H1 (cell line): ENCODE measurements at regions not wholly inside any gene's neighbourhood (a gene's known extent, or its start where the extent isn't known, plus 50 kb on each side); places are given as distances from the start of the nearest gene placed in this dataset.

Experiments
- CTCF ChIA-PET: fragments of 300-600 bp; sonication (Branson Sonifier 250); formaldehyde crosslinking; loops from one replicate; lab custom pipeline; 2021; ENCODE audit not compliant: partially characterized antibody; lab: Charles Lee
- POLR2A ChIA-PET: fragments of 300-600 bp; sonication (Branson Sonifier 250); formaldehyde crosslinking; loops from one replicate; lab custom pipeline; 2021; ENCODE audit warnings: inconsistent platforms; ENCODE audit not compliant: partially characterized antibody; lab: Charles Lee
- DNase-seq, 2 experiments: peaks; one replicate each; pipeline versions ENCODE4 v3.0.0 to v3.0.0-alpha.2; 2010 to 2022; ENCODE audit warnings: low spot score in 2 of 2, low read depth in 1 of 2, mixed read lengths in 1 of 2
- FAIRE-seq: peaks from 2 replicates; lab custom pipeline; 2011; peaks lifted over from hg19 to GRCh38; lab: Jason Lieb, UNC
- H2AFZ ChIP-seq: 2 replicates; pipeline ENCODE4 v1.8.1; 2012; ENCODE audit warnings: low read length, inconsistent platforms
- H2AK5ac ChIP-seq: 2 replicates; pipeline ENCODE4 v1.6.1; 2013; ENCODE audit warnings: low read depth, low read length
- H2BK120ac ChIP-seq: replicated peaks from 2 replicates; pipeline ENCODE3; 2013; ENCODE audit warnings: low read depth, low read length, inconsistent platforms
- H2BK12ac ChIP-seq: 2 replicates; pipeline ENCODE4 v1.6.1; 2013; ENCODE audit warnings: low read depth, low read length
- H2BK15ac ChIP-seq: 2 replicates; pipeline ENCODE4 v1.6.1; 2013; ENCODE audit warnings: low read length
- H2BK20ac ChIP-seq: 2 replicates; pipeline ENCODE4 v1.6.1; 2013; ENCODE audit warnings: low read length
- H2BK5ac ChIP-seq: 2 replicates; pipeline ENCODE4 v1.6.1; 2013; ENCODE audit warnings: low read depth, low read length
- H3K14ac ChIP-seq: 2 replicates; pipeline ENCODE4 v1.6.1; 2013; ENCODE audit warnings: inconsistent platforms; ENCODE audit not compliant: insufficient read length
- H3K18ac ChIP-seq: 2 replicates; pipeline ENCODE4 v1.6.1; 2013; ENCODE audit warnings: low read length; ENCODE audit errors: extremely low read depth
- H3K23ac ChIP-seq: 2 replicates; pipeline ENCODE4 v1.6.1; 2013; ENCODE audit warnings: inconsistent platforms; ENCODE audit not compliant: insufficient read length
- H3K23me2 ChIP-seq: 2 replicates; pipeline ENCODE4 v1.6.1; 2013; ENCODE audit warnings: low read depth, low read length
- H3K27ac ChIP-seq: 2 replicates; pipeline ENCODE4 v1.6.1; 2011; ENCODE audit warnings: low read depth, low read length, inconsistent platforms
- H3K27me3 ChIP-seq, 4 experiments: replicated peaks in 1 of 4; 1 replicate in 1 of 4; 2 replicates in 3 of 4; pipeline versions ENCODE4 v1.6.1 to v1.8.1; 2011 to 2013; ENCODE audit warnings: low read length in 3 of 4, mild to moderate bottlenecking in 3 of 4, inconsistent platforms in 2 of 4, mixed read lengths in 2 of 4, moderate library complexity in 1 of 4; ENCODE audit not compliant: control insufficient read depth in 3 of 4, insufficient read depth in 3 of 4; ENCODE audit errors: extremely low read depth in 1 of 4
- H3K36me3 ChIP-seq, 4 experiments: 2 replicates each; pipeline versions ENCODE4 v1.6.1 to v1.8.1; 2011 to 2013; ENCODE audit warnings: mild to moderate bottlenecking in 4 of 4, low read length in 3 of 4, moderate library complexity in 2 of 4, control low read depth in 1 of 4, inconsistent platforms in 1 of 4; ENCODE audit not compliant: insufficient read depth in 4 of 4, control insufficient read depth in 2 of 4
- H3K4ac ChIP-seq: replicated peaks from 2 replicates; pipeline ENCODE3; 2013; ENCODE audit warnings: low read length, low read depth, mixed read lengths, inconsistent platforms; ENCODE audit not compliant: insufficient read length
- H3K4me1 ChIP-seq, 4 experiments: replicated peaks in 1 of 4; 1 replicate in 1 of 4; 2 replicates in 3 of 4; pipeline versions ENCODE4 v1.6.1 to v1.8.1; 2011 to 2013; ENCODE audit warnings: low read length in 3 of 4, inconsistent platforms in 2 of 4, mixed read lengths in 1 of 4; ENCODE audit not compliant: insufficient read depth in 4 of 4, control insufficient read depth in 3 of 4
- H3K4me2 ChIP-seq, 2 experiments: 2 replicates each; pipeline versions ENCODE4 v1.6.1 to v1.8.1; 2011 to 2013; ENCODE audit warnings: low read depth in 2 of 2, low read length in 2 of 2, control low read depth in 1 of 2, inconsistent platforms in 1 of 2, mild to moderate bottlenecking in 1 of 2; ENCODE audit not compliant: insufficient read depth in 1 of 2
- H3K4me3 ChIP-seq, 4 experiments: fragments of 200-600, 300-600 bp in 1 of 4; sonication (generic), shearing (Covaris generic), sonication (Bioruptor Twin) in 1 of 4; 2 replicates each; pipeline versions ENCODE4 v1.5.1 to v1.8.1; 2011 to 2016; ENCODE audit warnings: low read length in 4 of 4, low read depth in 3 of 4, control low read depth in 2 of 4, inconsistent platforms in 2 of 4, mild to moderate bottlenecking in 2 of 4, mixed read lengths in 1 of 4, moderate library complexity in 1 of 4; ENCODE audit not compliant: insufficient read depth in 2 of 4; ENCODE audit errors: extremely low read depth in 1 of 4
- H3K56ac ChIP-seq: replicated peaks from 2 replicates; pipeline ENCODE3; 2013; ENCODE audit warnings: low read depth, mild to moderate bottlenecking, mixed read lengths, low read length, inconsistent platforms; ENCODE audit not compliant: insufficient read length
- H3K79me1 ChIP-seq: 2 replicates; pipeline ENCODE4 v1.6.1; 2013; ENCODE audit warnings: low read depth, low read length, control low read depth
- H3K79me2 ChIP-seq, 2 experiments: 2 replicates each; pipeline versions ENCODE4 v1.6.1 to v1.8.1; 2012 to 2013; ENCODE audit warnings: low read length in 2 of 2, mild to moderate bottlenecking in 2 of 2, inconsistent platforms in 1 of 2; ENCODE audit not compliant: insufficient read depth in 2 of 2, control insufficient read depth in 1 of 2
- H3K9ac ChIP-seq, 4 experiments: replicated peaks in 1 of 4; 1 replicate in 1 of 4; 2 replicates in 3 of 4; pipeline versions ENCODE4 v1.6.1 to v1.8.1; 2011 to 2013; ENCODE audit warnings: low read depth in 3 of 4, low read length in 3 of 4, control low read depth in 2 of 4, mild to moderate bottlenecking in 2 of 4, moderate library complexity in 2 of 4, inconsistent platforms in 1 of 4; ENCODE audit errors: extremely low read depth in 1 of 4
- H3K9me3 ChIP-seq, 2 experiments: 2 replicates each; pipeline versions ENCODE4 v1.6.1 to v1.8.1; 2012 to 2013; ENCODE audit warnings: mild to moderate bottlenecking in 2 of 2, moderate library complexity in 2 of 2, control low read depth in 1 of 2, inconsistent platforms in 1 of 2, low read depth in 1 of 2, low read length in 1 of 2, mixed read lengths in 1 of 2; ENCODE audit not compliant: insufficient read depth in 2 of 2
- H4K20me1 ChIP-seq, 2 experiments: replicated peaks in 1 of 2; 2 replicates each; pipeline versions ENCODE3 to v1.8.1; 2011 to 2013; ENCODE audit warnings: inconsistent platforms in 2 of 2, low read length in 2 of 2, mild to moderate bottlenecking in 1 of 2; ENCODE audit not compliant: insufficient read depth in 2 of 2, control insufficient read depth in 1 of 2
- H4K5ac ChIP-seq: 2 replicates; pipeline ENCODE4 v1.6.1; 2013; ENCODE audit warnings: low read length, low read depth, mixed read lengths, inconsistent platforms; ENCODE audit not compliant: insufficient read length
- H4K8ac ChIP-seq: 2 replicates; pipeline ENCODE4 v1.8.0; 2013; ENCODE audit warnings: mild to moderate bottlenecking, moderate library complexity, low read length, inconsistent platforms; ENCODE audit not compliant: insufficient read depth; ENCODE audit errors: extremely low read depth
- H4K91ac ChIP-seq: replicated peaks from 2 replicates; pipeline ENCODE3; 2013; ENCODE audit warnings: low read length, mixed read lengths, inconsistent platforms; ENCODE audit not compliant: insufficient read length
- ATF2 ChIP-seq: IDR thresholded peaks from 2 replicates; pipeline ENCODE4 v1.6.1; 2012; ENCODE audit warnings: low read length, inconsistent platforms
- BACH1 ChIP-seq: IDR thresholded peaks from 2 replicates; pipeline ENCODE4 v1.6.1; 2012; ENCODE audit warnings: low read length, improper control_type of control experiment
- CHD2 ChIP-seq: IDR thresholded peaks from 2 replicates; pipeline ENCODE4 v1.6.1; 2012; ENCODE audit warnings: low read length, improper control_type of control experiment
- EP300 ChIP-seq, 2 experiments: IDR thresholded peaks; 1 replicate in 1 of 2; 2 replicates in 1 of 2; pipeline ENCODE4 v1.6.1; 2011 to 2012; ENCODE audit warnings: low read depth in 2 of 2, low read length in 2 of 2, mild to moderate bottlenecking in 2 of 2, borderline replicate concordance in 1 of 2, inconsistent platforms in 1 of 2, moderate library complexity in 1 of 2
- GABPA ChIP-seq: IDR thresholded peaks from 2 replicates; pipeline ENCODE4 v1.6.1; 2011; ENCODE audit warnings: mild to moderate bottlenecking, low read length, moderate library complexity, borderline replicate concordance; ENCODE audit not compliant: insufficient read depth
- HDAC6 ChIP-seq: IDR thresholded peaks from one replicate; pipeline ENCODE4 v1.7.1; 2012; ENCODE audit warnings: low read depth, mild to moderate bottlenecking, inconsistent platforms, low read length, moderate library complexity
- RXRA ChIP-seq: IDR thresholded peaks from 2 replicates; pipeline ENCODE4 v1.6.1; 2011; ENCODE audit warnings: low read depth, mild to moderate bottlenecking, low read length, moderate library complexity; ENCODE audit not compliant: insufficient read depth
- SIRT6 ChIP-seq: IDR thresholded peaks from one replicate; pipeline ENCODE4 v1.7.1; 2012; ENCODE audit warnings: low read length, inconsistent platforms
- SIX5 ChIP-seq: IDR thresholded peaks from 2 replicates; pipeline ENCODE4 v1.6.1; 2011; ENCODE audit warnings: mild to moderate bottlenecking, low read depth, low read length
- SRF ChIP-seq: IDR thresholded peaks from 2 replicates; pipeline ENCODE4 v1.6.1; 2011; ENCODE audit warnings: mild to moderate bottlenecking, low read depth, low read length, moderate library complexity
- TAF1 ChIP-seq: IDR thresholded peaks from 2 replicates; pipeline ENCODE4 v1.6.1; 2011; ENCODE audit warnings: mild to moderate bottlenecking, low read depth, low read length
- TCF12 ChIP-seq: IDR thresholded peaks from 2 replicates; pipeline ENCODE4 v1.6.1; 2011; ENCODE audit warnings: low read depth, mild to moderate bottlenecking, low read length
- WGBS, 2 experiments: shearing (Covaris generic) in 1 of 2; methylation state at CpG; one replicate each; pipeline versions ENCODE4 v1.1.6 to v1.1.7; 2013 to 2015; ENCODE audit warnings: low lambda C conversion rate in 2 of 2, mixed read lengths in 2 of 2, inconsistent platforms in 1 of 2, low coverage in 1 of 2, missing lambda C conversion rate in 1 of 2; ENCODE audit not compliant: insufficient replicate concordance in 2 of 2, insufficient coverage in 1 of 2, insufficient read length in 1 of 2; ENCODE audit errors: extremely low coverage in 1 of 2, missing lambda C conversion rate in 1 of 2; 5-methylcytosine and 5-hydroxymethylcytosine counted together
- TF ChIP-seq, protein P1 (sequence below): IDR thresholded peaks from 2 replicates; pipeline ENCODE4 v1.6.1; 2011; ENCODE audit warnings: low read length, improper control_type of control experiment

- no peak overlapping the region for H3K23ac ChIP-seq
- H2BK20ac ChIP-seq: no peak overlapping the region
- H3K27ac ChIP-seq: no peak overlapping the region
- H3K79me1 ChIP-seq: no peaks in the 10 kb centered on the region
- H2AFZ ChIP-seq: no peak overlapping the region
- H3K4ac ChIP-seq: no peak overlapping the region
- no peak overlapping the region for H3K9ac ChIP-seq
- H3K23me2 ChIP-seq: no peaks in the 10 kb centered on the region
- H3K79me2 ChIP-seq: no peaks in the 10 kb centered on the region
- no peak for FAIRE-seq
- DNase-seq: no peak
- H2BK12ac ChIP-seq: no peak overlapping the region
- no peak overlapping the region for H3K18ac ChIP-seq
- no peak overlapping the region for H3K4me2 ChIP-seq
- no peak overlapping the region for H4K8ac ChIP-seq
- no peaks in the 10 kb centered on the region for H4K20me1 ChIP-seq
- no peaks in the 10 kb centered on the region for H3K9me3 ChIP-seq
- CTCF ChIA-PET: no interaction called here
- WGBS, 2 experiments: 91% methylated on average over 2 of the region's 2 CpGs; no CpG with 5 or more reads in 1 of the 2 experiments
- no peak overlapping the region for H2BK15ac ChIP-seq
- H3K4me1 ChIP-seq: peaks cover 0 to 3% (median 0%) of the 10 kb centered on the region in 4 experiments; a peak in 1 of 7 replicates
- no peak overlapping the region for H2BK5ac ChIP-seq
- no peak overlapping the region for H2AK5ac ChIP-seq
- H4K5ac ChIP-seq: no peak overlapping the region
- no peak overlapping the region for H2BK120ac ChIP-seq
- no peak overlapping the region for H3K14ac ChIP-seq
- H3K27me3 ChIP-seq: no peaks in the 10 kb centered on the region
- H3K56ac ChIP-seq: no peak overlapping the region
- H4K91ac ChIP-seq: no peak overlapping the region
- POLR2A ChIA-PET: no interaction called here
- H3K4me3 ChIP-seq: no peak overlapping the region
- H3K36me3 ChIP-seq: no peaks in the 10 kb centered on the region
- TF ChIP-seq SRF (no peak), TAF1 (no peak), SIRT6 (no peak), TCF12 (no peak), BACH1 (no peak), HDAC6 (no peak), EP300 (IDR thresholded peaks at IDR 0.05; ENCODE audit: borderline replicate concordance in 1 of 2, low read depth in 2 of 2, low read length in 2 of 2) (no peak), ATF2 (no peak), GABPA (no peak), SIX5 (no peak), RXRA (no peak), CHD2 (no peak)
- TF ChIP-seq, protein P1, sequence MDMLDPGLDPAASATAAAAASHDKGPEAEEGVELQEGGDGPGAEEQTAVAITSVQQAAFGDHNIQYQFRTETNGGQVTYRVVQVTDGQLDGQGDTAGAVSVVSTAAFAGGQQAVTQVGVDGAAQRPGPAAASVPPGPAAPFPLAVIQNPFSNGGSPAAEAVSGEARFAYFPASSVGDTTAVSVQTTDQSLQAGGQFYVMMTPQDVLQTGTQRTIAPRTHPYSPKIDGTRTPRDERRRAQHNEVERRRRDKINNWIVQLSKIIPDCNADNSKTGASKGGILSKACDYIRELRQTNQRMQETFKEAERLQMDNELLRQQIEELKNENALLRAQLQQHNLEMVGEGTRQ: no peak
Observed at GRCh38 chr4:85423431-85423830, 51.5 kb upstream of the ARHGAP24 start.
